ENCODE measurements at regions not wholly inside any gene's neighbourhood (a gene's known extent, or its start where the extent isn't known, plus 50 kb on each side); places are given as distances from the start of the nearest gene placed in this dataset.

GRCh38 chr5:67353500-67354450, 157.2 kb upstream of the CD180 start:
- Histone ChIP-seq H3K36me3 (ENCODE audit: control insufficient read depth in 2 of 2, insufficient read depth in 2 of 2, low read length in 1 of 2) (no peaks in the 10 kb centered on the region), H3K27ac (ENCODE audit: low read depth in 2 of 2, low read length in 1 of 2) (no peak overlapping the region), H3K9me3 (ENCODE audit: control insufficient read depth in 2 of 2, insufficient read depth in 1 of 2, low read depth in 1 of 2, low read length in 1 of 2) (no peaks in the 10 kb centered on the region), H3K4me3 (ENCODE audit: low read depth in 1 of 2, low read length in 2 of 2) (no peak overlapping the region), H3K27me3 (ENCODE audit: control insufficient read depth in 1 of 2, insufficient read depth in 2 of 2, low read length in 2 of 2) (no peaks in the 10 kb centered on the region), H3K4me1 (ENCODE audit: control insufficient read depth in 2 of 2, insufficient read depth in 2 of 2, low read length in 1 of 2) (no peaks in the 10 kb centered on the region)
- 61 to 64% methylated on average over 10 of the region's 10 CpGs for WGBS, 2 donors

- no peak overlapping the region for H3K4me3 ChIP-seq (ENCODE audit: low read depth in 1 of 2, low read length in 2 of 2)
- no peaks in the 10 kb centered on the region for H3K4me1 ChIP-seq (ENCODE audit: control insufficient read depth in 2 of 2, insufficient read depth in 2 of 2, low read length in 1 of 2)
- no peaks in the 10 kb centered on the region for H3K36me3 ChIP-seq (ENCODE audit: control insufficient read depth in 2 of 2, insufficient read depth in 2 of 2, low read length in 1 of 2)
- WGBS, 2 donors = 64% methylated on average over 12 of the region's 12 CpGs
- no peaks in the 10 kb centered on the region for H3K9me3 ChIP-seq (ENCODE audit: control insufficient read depth in 2 of 2, insufficient read depth in 1 of 2, low read depth in 1 of 2, low read length in 1 of 2)
- H3K27ac ChIP-seq (ENCODE audit: low read depth in 2 of 2, low read length in 1 of 2) = peak overlapping the region in 1 of 2 donors; percentile 24
- no peaks in the 10 kb centered on the region for H3K27me3 ChIP-seq (ENCODE audit: control insufficient read depth in 1 of 2, insufficient read depth in 2 of 2, low read length in 2 of 2)
Measured at GRCh38 chr5:67350618-67351201, 154.1 kb upstream of the CD180 start.

DNA sequence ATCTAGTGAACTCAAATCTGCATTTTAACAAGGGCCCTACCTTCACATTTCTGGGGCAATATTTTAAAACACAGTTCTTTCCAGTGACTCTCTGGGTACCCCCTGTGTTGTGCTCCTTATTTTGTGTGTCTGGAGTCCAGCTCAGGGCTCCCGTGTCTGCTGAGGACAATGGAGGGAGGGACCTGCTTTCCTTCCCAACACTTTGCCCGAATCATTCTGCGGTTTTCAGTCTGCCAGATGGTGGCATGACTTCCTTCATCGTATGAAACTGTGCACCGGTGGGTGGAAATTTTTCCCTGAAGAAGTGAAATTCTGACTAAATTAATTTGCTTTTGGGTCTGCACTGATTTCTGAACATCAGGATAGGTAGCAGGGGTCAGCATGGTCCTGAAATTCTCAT, 153.6 kb upstream of the CD180 start:
- Histone ChIP-seq H3K4me3 (ENCODE audit: low read depth in 1 of 2, low read length in 2 of 2) (no peak overlapping the region), H3K27ac (ENCODE audit: low read depth in 2 of 2, low read length in 1 of 2) (no peak overlapping the region), H3K4me1 (ENCODE audit: control insufficient read depth in 2 of 2, insufficient read depth in 2 of 2, low read length in 1 of 2) (no peaks in the 10 kb centered on the region), H3K36me3 (ENCODE audit: control insufficient read depth in 2 of 2, insufficient read depth in 2 of 2, low read length in 1 of 2) (no peaks in the 10 kb centered on the region), H3K9me3 (ENCODE audit: control insufficient read depth in 2 of 2, insufficient read depth in 1 of 2, low read depth in 1 of 2, low read length in 1 of 2) (no peaks in the 10 kb centered on the region), H3K27me3 (ENCODE audit: control insufficient read depth in 1 of 2, insufficient read depth in 2 of 2, low read length in 2 of 2) (no peaks in the 10 kb centered on the region)
- WGBS, 2 donors = 73 to 77% methylated on average over 5 of the region's 5 CpGs

GRCh38 chr5:67347821-67348220, 151.2 kb upstream of the CD180 start:
- H3K4me3 ChIP-seq (ENCODE audit: low read depth in 1 of 2, low read length in 2 of 2) = no peak overlapping the region

DNA sequence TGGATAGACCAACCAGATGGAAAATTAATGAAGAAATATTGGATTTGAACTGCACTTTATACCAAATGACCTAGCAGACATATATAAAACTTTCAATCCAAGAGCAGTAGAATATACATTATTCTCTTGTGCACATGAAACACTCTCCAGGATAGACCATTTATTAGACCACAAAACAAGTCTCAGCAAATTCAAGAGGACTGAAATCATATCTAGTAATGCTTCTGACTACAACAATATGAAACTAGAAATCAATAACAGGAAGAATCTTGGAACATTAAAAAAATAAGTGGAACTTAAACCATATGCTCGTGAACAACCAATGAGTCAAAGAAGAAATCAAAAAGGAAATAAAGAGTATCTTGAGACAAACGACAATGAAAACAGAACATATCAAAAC, 150.0 kb upstream of the CD180 start:
- Histone ChIP-seq H3K9me3 (ENCODE audit: control insufficient read depth in 2 of 2, insufficient read depth in 1 of 2, low read depth in 1 of 2, low read length in 1 of 2) (peaks cover 0 to 3% of the 10 kb centered on the region in 2 donors), H3K27me3 (ENCODE audit: control insufficient read depth in 1 of 2, insufficient read depth in 2 of 2, low read length in 2 of 2) (no peaks in the 10 kb centered on the region), H3K27ac (ENCODE audit: low read depth in 2 of 2, low read length in 1 of 2) (no peak overlapping the region), H3K4me3 (ENCODE audit: low read depth in 1 of 2, low read length in 2 of 2) (no peak overlapping the region), H3K36me3 (ENCODE audit: control insufficient read depth in 2 of 2, insufficient read depth in 2 of 2, low read length in 1 of 2) (no peaks in the 10 kb centered on the region), H3K4me1 (ENCODE audit: control insufficient read depth in 2 of 2, insufficient read depth in 2 of 2, low read length in 1 of 2) (no peaks in the 10 kb centered on the region)
- 74 to 83% methylated on average over 2 of the region's 2 CpGs for WGBS, 2 donors

More at GRCh38 chr5:67347821-67348220, 151.2 kb upstream of the CD180 start:
- no peak overlapping the region for H3K27ac ChIP-seq (ENCODE audit: low read depth in 2 of 2, low read length in 1 of 2)
- H3K27me3 ChIP-seq (ENCODE audit: control insufficient read depth in 1 of 2, insufficient read depth in 2 of 2, low read length in 2 of 2) = no peaks in the 10 kb centered on the region
- no peaks in the 10 kb centered on the region for H3K36me3 ChIP-seq (ENCODE audit: control insufficient read depth in 2 of 2, insufficient read depth in 2 of 2, low read length in 1 of 2)
- H3K9me3 ChIP-seq (ENCODE audit: control insufficient read depth in 2 of 2, insufficient read depth in 1 of 2, low read depth in 1 of 2, low read length in 1 of 2) = no peaks in the 10 kb centered on the region
- no peaks in the 10 kb centered on the region for H3K4me1 ChIP-seq (ENCODE audit: control insufficient read depth in 2 of 2, insufficient read depth in 2 of 2, low read length in 1 of 2)

- H3K4me1 ChIP-seq (ENCODE audit: control insufficient read depth in 2 of 2, insufficient read depth in 2 of 2, low read length in 1 of 2) = no peaks in the 10 kb centered on the region
- H3K36me3 ChIP-seq (ENCODE audit: control insufficient read depth in 2 of 2, insufficient read depth in 2 of 2, low read length in 1 of 2) = no peaks in the 10 kb centered on the region
- no peaks in the 10 kb centered on the region for H3K27me3 ChIP-seq (ENCODE audit: control insufficient read depth in 1 of 2, insufficient read depth in 2 of 2, low read length in 2 of 2)
- H3K27ac ChIP-seq (ENCODE audit: low read depth in 2 of 2, low read length in 1 of 2) = no peak overlapping the region
- H3K4me3 ChIP-seq (ENCODE audit: low read depth in 1 of 2, low read length in 2 of 2) = no peak overlapping the region
- peaks cover 0 to 3% of the 10 kb centered on the region in 2 donors for H3K9me3 ChIP-seq (ENCODE audit: control insufficient read depth in 2 of 2, insufficient read depth in 1 of 2, low read depth in 1 of 2, low read length in 1 of 2)
- 94 to 100% methylated on average over 2 of the region's 2 CpGs for WGBS, 2 donors
Measured at GRCh38 chr5:67344870-67345269, 148.3 kb upstream of the CD180 start.

GRCh38 chr5:67343835-67344234, 147.2 kb upstream of the CD180 start:
- WGBS, 2 donors = 89 to 92% methylated on average over 5 of the region's 5 CpGs
- no peak overlapping the region for H3K4me3 ChIP-seq (ENCODE audit: low read depth in 1 of 2, low read length in 2 of 2)
- no peak overlapping the region for H3K27ac ChIP-seq (ENCODE audit: low read depth in 2 of 2, low read length in 1 of 2)
- no peaks in the 10 kb centered on the region for H3K4me1 ChIP-seq (ENCODE audit: control insufficient read depth in 2 of 2, insufficient read depth in 2 of 2, low read length in 1 of 2)
- H3K27me3 ChIP-seq (ENCODE audit: control insufficient read depth in 1 of 2, insufficient read depth in 2 of 2, low read length in 2 of 2) = no peaks in the 10 kb centered on the region
- peaks cover 0 to 3% of the 10 kb centered on the region in 2 donors for H3K9me3 ChIP-seq (ENCODE audit: control insufficient read depth in 2 of 2, insufficient read depth in 1 of 2, low read depth in 1 of 2, low read length in 1 of 2)
- no peaks in the 10 kb centered on the region for H3K36me3 ChIP-seq (ENCODE audit: control insufficient read depth in 2 of 2, insufficient read depth in 2 of 2, low read length in 1 of 2)

DNA sequence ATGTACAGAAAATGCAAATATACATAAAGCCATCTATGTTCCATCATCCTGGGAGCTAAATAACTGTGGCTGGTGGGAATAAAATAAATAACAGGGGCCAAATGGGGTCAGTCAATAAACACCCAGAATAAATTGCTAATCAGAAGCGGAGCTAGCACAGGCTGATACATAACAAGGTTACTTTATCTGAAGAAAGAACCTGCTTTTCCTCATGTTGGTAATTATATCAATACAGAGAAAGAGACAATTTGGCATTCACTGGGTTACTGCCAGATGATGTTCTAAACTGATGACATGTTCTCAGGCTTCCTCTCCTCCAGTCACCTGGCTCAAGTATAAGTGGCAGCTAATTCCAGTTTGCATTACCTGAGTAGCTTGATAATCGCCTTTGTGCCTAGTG, 144.9 kb upstream of the CD180 start:
- no peaks in the 10 kb centered on the region for H3K36me3 ChIP-seq (ENCODE audit: control insufficient read depth in 2 of 2, insufficient read depth in 2 of 2, low read length in 1 of 2)
- H3K27me3 ChIP-seq (ENCODE audit: control insufficient read depth in 1 of 2, insufficient read depth in 2 of 2, low read length in 2 of 2) = no peaks in the 10 kb centered on the region
- H3K4me3 ChIP-seq (ENCODE audit: low read depth in 1 of 2, low read length in 2 of 2) = no peak overlapping the region
- H3K4me1 ChIP-seq (ENCODE audit: control insufficient read depth in 2 of 2, insufficient read depth in 2 of 2, low read length in 1 of 2) = no peaks in the 10 kb centered on the region
- WGBS, 2 donors = 87 to 92% methylated on average over 2 of the region's 2 CpGs
- H3K27ac ChIP-seq (ENCODE audit: low read depth in 2 of 2, low read length in 1 of 2) = no peak overlapping the region
- H3K9me3 ChIP-seq (ENCODE audit: control insufficient read depth in 2 of 2, insufficient read depth in 1 of 2, low read depth in 1 of 2, low read length in 1 of 2) = peaks cover 0 to 3% of the 10 kb centered on the region in 2 donors

DNA sequence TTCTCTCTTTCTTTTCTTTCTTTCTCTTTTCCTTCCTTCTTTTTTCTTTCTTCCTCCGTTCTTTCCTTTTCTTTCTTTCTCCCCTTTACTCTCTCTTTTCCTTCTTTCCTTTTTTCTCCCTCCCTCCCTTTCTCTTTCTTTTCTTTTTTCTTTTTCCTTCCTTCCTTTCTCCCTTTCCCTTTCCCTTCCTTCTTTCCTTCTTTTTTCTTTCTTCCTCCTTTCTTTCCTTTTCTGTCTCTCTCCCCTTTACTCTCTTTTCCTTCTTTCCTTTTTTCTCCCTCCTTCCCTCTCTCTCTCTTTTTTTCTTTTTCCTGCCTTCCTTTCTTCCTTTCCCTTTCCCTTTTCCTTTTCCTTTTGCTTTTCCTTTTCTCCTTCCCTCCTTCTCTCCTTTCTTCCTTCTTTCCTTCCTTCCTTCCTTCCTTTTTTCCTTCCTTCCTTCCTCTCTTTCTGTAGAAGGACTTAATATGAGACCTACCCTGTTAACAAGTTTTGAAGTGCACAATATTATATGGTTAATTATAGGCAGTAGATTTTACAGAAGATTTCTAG, 142.7 kb upstream of the CD180 start:
- Histone ChIP-seq H3K27me3 (ENCODE audit: control insufficient read depth in 1 of 2, insufficient read depth in 2 of 2, low read length in 2 of 2) (no peaks in the 10 kb centered on the region), H3K36me3 (ENCODE audit: control insufficient read depth in 2 of 2, insufficient read depth in 2 of 2, low read length in 1 of 2) (no peaks in the 10 kb centered on the region), H3K27ac (ENCODE audit: low read depth in 2 of 2, low read length in 1 of 2) (no peak overlapping the region), H3K4me3 (ENCODE audit: low read depth in 1 of 2, low read length in 2 of 2) (no peak overlapping the region), H3K4me1 (ENCODE audit: control insufficient read depth in 2 of 2, insufficient read depth in 2 of 2, low read length in 1 of 2) (no peaks in the 10 kb centered on the region), H3K9me3 (ENCODE audit: control insufficient read depth in 2 of 2, insufficient read depth in 1 of 2, low read depth in 1 of 2, low read length in 1 of 2) (peaks cover 0 to 3% of the 10 kb centered on the region in 2 donors)
- 96 to 99% methylated on average over 1 of the region's 1 CpG for WGBS, 2 donors
